IPS-20b (cell line): ENCODE measurements at regions not wholly inside any gene's neighbourhood (a gene's known extent, or its start where the extent isn't known, plus 50 kb on each side); places are given as distances from the start of the nearest gene placed in this dataset.

Experiments
- H3K27ac ChIP-seq: one replicate; pipeline ENCODE4 v1.5.1; 2013; ENCODE audit warnings: low read length
- H3K27me3 ChIP-seq: 2 replicates; pipeline ENCODE4 v1.6.1; 2013; ENCODE audit warnings: mild to moderate bottlenecking, low read length, inconsistent platforms; ENCODE audit not compliant: insufficient read depth
- H3K36me3 ChIP-seq: 2 replicates; pipeline ENCODE4 v1.6.1; 2013; ENCODE audit warnings: low read depth, mild to moderate bottlenecking, inconsistent platforms, low read length, moderate library complexity; ENCODE audit not compliant: insufficient read depth
- H3K4me1 ChIP-seq: 2 replicates; pipeline ENCODE4 v1.6.1; 2013; ENCODE audit warnings: mild to moderate bottlenecking, control low read depth, inconsistent platforms, low read length, moderate library complexity; ENCODE audit not compliant: insufficient read depth
- H3K4me3 ChIP-seq: 2 replicates; pipeline ENCODE4 v1.5.1; 2013; ENCODE audit warnings: mild to moderate bottlenecking, low read length, inconsistent platforms
- H3K9ac ChIP-seq: 2 replicates; pipeline ENCODE4 v1.6.1; 2013; ENCODE audit warnings: low read depth, mild to moderate bottlenecking, inconsistent platforms, low read length, moderate library complexity
- H3K9me3 ChIP-seq: 2 replicates; pipeline ENCODE4 v1.6.1; 2013; ENCODE audit warnings: mild to moderate bottlenecking, low read depth, low read length, inconsistent platforms; ENCODE audit not compliant: insufficient read depth

GRCh38 chr16:79439901-79440300, 160.6 kb downstream of the MAF start:
- 0 out of 2 replicates have a peak, but pooled peaks cover 3% of the 10 kb centered on the region for H3K27me3 ChIP-seq
- no peaks in the 10 kb centered on the region for H3K36me3 ChIP-seq
- H3K9me3 ChIP-seq, result no peaks in the 10 kb centered on the region
- no peak overlapping the region for H3K9ac ChIP-seq
- peaks cover 3% of the 10 kb centered on the region; the same call in 1 of the 2 replicates for H3K4me1 ChIP-seq
- no peak overlapping the region for H3K27ac ChIP-seq
- H3K4me3 ChIP-seq, result no peak overlapping the region

GRCh38 chr16:79437764-79438751, 162.5 kb downstream of the MAF start:
- no peak overlapping the region; the same call in 1 of the 2 replicates for H3K9ac ChIP-seq
- no peaks in the 10 kb centered on the region for H3K36me3 ChIP-seq
- H3K4me1 ChIP-seq, result peaks cover 3% of the 10 kb centered on the region; the same call in 1 of the 2 replicates
- H3K4me3 ChIP-seq, result no peak overlapping the region; the same call in 1 of the 2 replicates
- no peak overlapping the region for H3K27ac ChIP-seq
- 0 out of 2 replicates have a peak, but pooled peaks cover 3% of the 10 kb centered on the region for H3K27me3 ChIP-seq
- no peaks in the 10 kb centered on the region for H3K9me3 ChIP-seq

GRCh38 chr16:79436885-79437284, 163.7 kb downstream of the MAF start:
- Histone ChIP-seq H3K9ac (no peak overlapping the region), H3K9me3 (no peaks in the 10 kb centered on the region), H3K36me3 (no peaks in the 10 kb centered on the region), H3K27me3 (0 out of 2 replicates have a peak, but pooled peaks cover 3% of the 10 kb centered on the region), H3K27ac (no peak overlapping the region), H3K4me1 (peaks cover 3% of the 10 kb centered on the region; the same call in 1 of the 2 replicates), H3K4me3 (no peak overlapping the region)

- no peak overlapping the region for H3K4me3 ChIP-seq
- no peaks in the 10 kb centered on the region for H3K36me3 ChIP-seq
- H3K9me3 ChIP-seq, result no peaks in the 10 kb centered on the region
- no peak overlapping the region for H3K27ac ChIP-seq
- peaks cover 3% of the 10 kb centered on the region; the same call in 1 of the 2 replicates for H3K4me1 ChIP-seq
- H3K9ac ChIP-seq, result no peak overlapping the region
- H3K27me3 ChIP-seq, result peaks cover 9% of the 10 kb centered on the region; the same call in 1 of the 2 replicates
Observed at GRCh38 chr16:79434771-79435170, 165.8 kb downstream of the MAF start.

- Histone ChIP-seq H3K27ac (no peak overlapping the region), H3K9me3 (no peaks in the 10 kb centered on the region), H3K4me1 (peaks cover 3% of the 10 kb centered on the region; the same call in 1 of the 2 replicates), H3K36me3 (no peaks in the 10 kb centered on the region), H3K27me3 (peaks cover 9% of the 10 kb centered on the region; the same call in 1 of the 2 replicates), H3K9ac (no peak overlapping the region), H3K4me3 (no peak overlapping the region)
Observed at GRCh38 chr16:79434092-79434491, 166.4 kb downstream of the MAF start.

GRCh38 chr16:79431923-79432322, 168.6 kb downstream of the MAF start:
- H3K36me3 ChIP-seq, result no peaks in the 10 kb centered on the region
- no peaks in the 10 kb centered on the region for H3K9me3 ChIP-seq
- peaks cover 9% of the 10 kb centered on the region; the same call in 1 of the 2 replicates for H3K27me3 ChIP-seq
- no peak overlapping the region for H3K9ac ChIP-seq
- H3K4me1 ChIP-seq, result no peaks in the 10 kb centered on the region
- H3K4me3 ChIP-seq, result no peak overlapping the region
- H3K27ac ChIP-seq, result no peak overlapping the region

- Histone ChIP-seq H3K27ac (no peak overlapping the region), H3K9ac (no peak overlapping the region), H3K36me3 (no peaks in the 10 kb centered on the region), H3K27me3 (peaks cover 5% of the 10 kb centered on the region; the same call in 1 of the 2 replicates), H3K4me1 (no peaks in the 10 kb centered on the region), H3K9me3 (no peaks in the 10 kb centered on the region), H3K4me3 (no peak overlapping the region)
Observed at GRCh38 chr16:79430191-79430678, 170.3 kb downstream of the MAF start.

- H3K36me3 ChIP-seq, result no peaks in the 10 kb centered on the region
- H3K9me3 ChIP-seq, result no peaks in the 10 kb centered on the region
- no peaks in the 10 kb centered on the region for H3K4me1 ChIP-seq
- no peak overlapping the region for H3K4me3 ChIP-seq
- H3K9ac ChIP-seq, result no peak overlapping the region
- H3K27ac ChIP-seq, result no peak overlapping the region
- peaks cover 5% of the 10 kb centered on the region; the same call in 1 of the 2 replicates for H3K27me3 ChIP-seq
Observed at GRCh38 chr16:79429381-79430190, 171.0 kb downstream of the MAF start.

GRCh38 chr16:79426663-79427062, 173.9 kb downstream of the MAF start:
- peaks cover 5% of the 10 kb centered on the region; the same call in 1 of the 2 replicates for H3K27me3 ChIP-seq

GRCh38 chr16:79422064-79422463, 178.5 kb downstream of the MAF start:
- H3K9me3 ChIP-seq, result no peaks in the 10 kb centered on the region
- peaks cover 13% of the 10 kb centered on the region; the same call in 1 of the 2 replicates for H3K4me1 ChIP-seq
- no peak overlapping the region for H3K9ac ChIP-seq
- no peak overlapping the region for H3K4me3 ChIP-seq
- H3K27ac ChIP-seq, result no peak overlapping the region
- H3K36me3 ChIP-seq, result no peaks in the 10 kb centered on the region
- no peaks in the 10 kb centered on the region for H3K27me3 ChIP-seq

More at GRCh38 chr16:79426663-79427062, 173.9 kb downstream of the MAF start:
- Histone ChIP-seq H3K4me1 (no peaks in the 10 kb centered on the region), H3K4me3 (no peak overlapping the region), H3K36me3 (no peaks in the 10 kb centered on the region), H3K27ac (no peak overlapping the region), H3K9ac (no peak overlapping the region), H3K9me3 (no peaks in the 10 kb centered on the region)

GRCh38 chr16:79421126-79421525, 179.4 kb downstream of the MAF start:
- no peak overlapping the region for H3K4me3 ChIP-seq
- H3K9ac ChIP-seq, result no peak overlapping the region
- H3K9me3 ChIP-seq, result no peaks in the 10 kb centered on the region
- peaks cover 13% of the 10 kb centered on the region; the same call in 1 of the 2 replicates for H3K4me1 ChIP-seq
- H3K36me3 ChIP-seq, result no peaks in the 10 kb centered on the region
- no peaks in the 10 kb centered on the region for H3K27me3 ChIP-seq
- H3K27ac ChIP-seq, result no peak overlapping the region
